KOPT-K1 (cell line): ENCODE measurements at regions not wholly inside any gene's neighbourhood (a gene's known extent, or its start where the extent isn't known, plus 50 kb on each side); places are given as distances from the start of the nearest gene placed in this dataset.
"Not testable (repeated sequence)": the region's sequence is repeated elsewhere in the genome, so short reads cannot be mapped to it uniquely, and the experiment has no call there.

Source experiments
- H3K27ac ChIP-seq: fragments of 200-600 bp; sonication (generic); 2 replicates; pipeline ENCODE4 v1.5.1; 2016; ENCODE audit warnings: antibody characterized with exemption, mild to moderate bottlenecking, low read depth, low read length; ENCODE audit not compliant: poor library complexity, severe bottlenecking
- H3K36me3 ChIP-seq: fragments of 200-600 bp; sonication (generic); 2 replicates; pipeline ENCODE4 v1.5.1; 2017; ENCODE audit warnings: antibody characterized with exemption, mild to moderate bottlenecking, low read length, moderate library complexity; ENCODE audit not compliant: insufficient read depth
- H3K9me3 ChIP-seq: fragments of 200-600 bp; sonication (generic); 2 replicates; pipeline ENCODE4 v1.5.1; 2017; ENCODE audit warnings: antibody characterized with exemption, low read length, mild to moderate bottlenecking; ENCODE audit not compliant: insufficient read depth, poor library complexity, severe bottlenecking

- no peaks in the 10 kb centered on the region for H3K9me3 ChIP-seq
- no peak overlapping the region for H3K27ac ChIP-seq
- H3K36me3 ChIP-seq = no peaks in the 10 kb centered on the region
These were observed 246.5 kb upstream of the ONECUT1 start for GRCh38 chr15:53036641-53037040.

GRCh38 chr15:53034767-53035245 is 244.7 kb upstream of the ONECUT1 start:
- H3K9me3 ChIP-seq = no peaks in the 10 kb centered on the region
- no peak overlapping the region for H3K27ac ChIP-seq
- no peaks in the 10 kb centered on the region for H3K36me3 ChIP-seq

- H3K27ac ChIP-seq = no peak overlapping the region
- no peaks in the 10 kb centered on the region for H3K36me3 ChIP-seq
- H3K9me3 ChIP-seq = no peaks in the 10 kb centered on the region
These were observed 243.6 kb upstream of the ONECUT1 start for GRCh38 chr15:53033709-53034108.

- Histone ChIP-seq H3K36me3 (no peaks in the 10 kb centered on the region), H3K27ac (no peak overlapping the region), H3K9me3 (no peaks in the 10 kb centered on the region)
These were observed 241.3 kb upstream of the ONECUT1 start for GRCh38 chr15:53031469-53031868.

GRCh38 chr15:53022788-53023187 is 232.7 kb upstream of the ONECUT1 start:
- Histone ChIP-seq H3K9me3 (no peaks in the 10 kb centered on the region), H3K36me3 (no peaks in the 10 kb centered on the region)

GRCh38 chr15:53013329-53013728 is 223.2 kb upstream of the ONECUT1 start:
- Histone ChIP-seq H3K36me3 (no peaks in the 10 kb centered on the region), H3K27ac (no peak overlapping the region), H3K9me3 (no peaks in the 10 kb centered on the region)

More at GRCh38 chr15:53022788-53023187, 232.7 kb upstream of the ONECUT1 start:
- H3K27ac ChIP-seq = no peak overlapping the region

- not testable (repeated sequence) for H3K9me3 ChIP-seq, H3K36me3 ChIP-seq, H3K27ac ChIP-seq
These were observed 221.6 kb upstream of the ONECUT1 start for GRCh38 chr15:53011779-53012178.

- Histone ChIP-seq H3K36me3 (no peaks in the 10 kb centered on the region), H3K27ac (no peak overlapping the region), H3K9me3 (no peaks in the 10 kb centered on the region)
These were observed 219.0 kb upstream of the ONECUT1 start for GRCh38 chr15:53009093-53009492.

- Histone ChIP-seq H3K36me3 (no peaks in the 10 kb centered on the region), H3K9me3 (no peaks in the 10 kb centered on the region), H3K27ac (no peak overlapping the region)
These were observed 210.3 kb upstream of the ONECUT1 start for GRCh38 chr15:53000409-53000808.

- no peak overlapping the region for H3K27ac ChIP-seq
- no peaks in the 10 kb centered on the region for H3K9me3 ChIP-seq
- no peaks in the 10 kb centered on the region for H3K36me3 ChIP-seq
These were observed 207.0 kb upstream of the ONECUT1 start for GRCh38 chr15:52997123-52997522.

GRCh38 chr15:52994290-52994689 is 204.2 kb upstream of the ONECUT1 start:
- Histone ChIP-seq H3K36me3 (no peaks in the 10 kb centered on the region), H3K9me3 (no peaks in the 10 kb centered on the region), H3K27ac (no peak overlapping the region)

GRCh38 chr15:52984507-52984906 is 194.4 kb upstream of the ONECUT1 start:
- no peaks in the 10 kb centered on the region for H3K36me3 ChIP-seq
- H3K27ac ChIP-seq = no peak overlapping the region
- no peaks in the 10 kb centered on the region for H3K9me3 ChIP-seq

GRCh38 chr15:52980446-52980845 is 190.3 kb upstream of the ONECUT1 start:
- H3K9me3 ChIP-seq = no peaks in the 10 kb centered on the region
- H3K27ac ChIP-seq = no peak overlapping the region
- no peaks in the 10 kb centered on the region for H3K36me3 ChIP-seq

GRCh38 chr15:52976516-52977075 is 186.5 kb upstream of the ONECUT1 start:
- no peaks in the 10 kb centered on the region for H3K36me3 ChIP-seq

GRCh38 chr15:52975941-52976449 is 185.9 kb upstream of the ONECUT1 start:
- Histone ChIP-seq H3K36me3 (no peaks in the 10 kb centered on the region), H3K9me3 (no peaks in the 10 kb centered on the region), H3K27ac (no peak overlapping the region)

More at GRCh38 chr15:52976516-52977075, 186.5 kb upstream of the ONECUT1 start:
- Histone ChIP-seq H3K9me3 (no peaks in the 10 kb centered on the region), H3K27ac (no peak overlapping the region)

GRCh38 chr15:52963865-52964264 is 173.7 kb upstream of the ONECUT1 start:
- Histone ChIP-seq H3K36me3 (no peaks in the 10 kb centered on the region), H3K27ac (no peak overlapping the region)

More at GRCh38 chr15:52963865-52964264, 173.7 kb upstream of the ONECUT1 start:
- no peaks in the 10 kb centered on the region for H3K9me3 ChIP-seq
